ENCODE measurements at regions not wholly inside any gene's neighbourhood (a gene's known extent, or its start where the extent isn't known, plus 50 kb on each side); places are given as distances from the start of the nearest gene placed in this dataset.

DNA sequence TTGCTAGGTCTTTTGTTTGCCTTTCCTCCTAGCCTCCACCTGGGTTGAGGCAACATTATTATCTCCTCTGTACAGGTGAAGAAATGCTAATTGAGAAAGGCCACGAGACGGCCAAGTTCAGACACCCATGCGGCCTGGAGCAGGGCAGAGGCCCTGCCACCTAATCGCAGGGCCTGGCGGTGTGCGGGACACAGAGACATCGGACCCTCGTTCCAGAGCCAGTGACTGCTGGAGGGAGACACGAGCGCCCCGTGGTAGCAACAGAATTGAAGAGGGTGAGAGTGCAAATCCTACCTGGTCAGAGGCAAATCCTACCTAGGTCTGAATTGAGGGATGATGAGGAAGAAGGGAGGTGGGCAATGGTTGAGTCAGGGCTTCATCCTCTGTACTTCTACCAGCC is 113.8 kb upstream of the MEF2A start:
- no peak for DNase-seq (ENCODE audit: low spot score)
- no peak overlapping the region for H3K27ac Mint-ChIP-seq
- H3K9ac ChIP-seq, result no peak overlapping the region
- H3K4me1 Mint-ChIP-seq, result peaks cover 17% of the 10 kb centered on the region
- H3K9me3 Mint-ChIP-seq, result no peaks in the 10 kb centered on the region
- no peaks in the 10 kb centered on the region for H3K79me2 ChIP-seq (ENCODE audit: low read depth)
- H3K27me3 ChIP-seq, result no peaks in the 10 kb centered on the region
- H3K36me3 ChIP-seq, result no peaks in the 10 kb centered on the region
- H3K4me3 ChIP-seq, result no peak overlapping the region
- H3K27me3 Mint-ChIP-seq (ENCODE audit: insufficient read depth, low read depth), result peaks cover 5% of the 10 kb centered on the region
- H4K20me1 ChIP-seq (ENCODE audit: low read depth), result no peaks in the 10 kb centered on the region
- no peak overlapping the region for H3K27ac ChIP-seq
- H3K4me1 ChIP-seq, result no peaks in the 10 kb centered on the region
- no peak overlapping the region for H2AFZ ChIP-seq (replicated peaks)
- H3F3A ChIP-seq (ENCODE audit: low read depth), result no peaks in the 10 kb centered on the region
- TF ChIP-seq EZH2phosphoT487 (IDR thresholded peaks at IDR 0.05) (no peak), EZH2 (IDR thresholded peaks at IDR 0.05) (no peak)
- TF ChIP-seq, protein P1, sequence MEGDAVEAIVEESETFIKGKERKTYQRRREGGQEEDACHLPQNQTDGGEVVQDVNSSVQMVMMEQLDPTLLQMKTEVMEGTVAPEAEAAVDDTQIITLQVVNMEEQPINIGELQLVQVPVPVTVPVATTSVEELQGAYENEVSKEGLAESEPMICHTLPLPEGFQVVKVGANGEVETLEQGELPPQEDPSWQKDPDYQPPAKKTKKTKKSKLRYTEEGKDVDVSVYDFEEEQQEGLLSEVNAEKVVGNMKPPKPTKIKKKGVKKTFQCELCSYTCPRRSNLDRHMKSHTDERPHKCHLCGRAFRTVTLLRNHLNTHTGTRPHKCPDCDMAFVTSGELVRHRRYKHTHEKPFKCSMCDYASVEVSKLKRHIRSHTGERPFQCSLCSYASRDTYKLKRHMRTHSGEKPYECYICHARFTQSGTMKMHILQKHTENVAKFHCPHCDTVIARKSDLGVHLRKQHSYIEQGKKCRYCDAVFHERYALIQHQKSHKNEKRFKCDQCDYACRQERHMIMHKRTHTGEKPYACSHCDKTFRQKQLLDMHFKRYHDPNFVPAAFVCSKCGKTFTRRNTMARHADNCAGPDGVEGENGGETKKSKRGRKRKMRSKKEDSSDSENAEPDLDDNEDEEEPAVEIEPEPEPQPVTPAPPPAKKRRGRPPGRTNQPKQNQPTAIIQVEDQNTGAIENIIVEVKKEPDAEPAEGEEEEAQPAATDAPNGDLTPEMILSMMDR (IDR thresholded peaks at IDR 0.05), result no peak
- no peaks in the 10 kb centered on the region for H3K36me3 Mint-ChIP-seq
- no peaks in the 10 kb centered on the region for H3K9me3 ChIP-seq (ENCODE audit: low read depth)
- H3K4me2 ChIP-seq, result no peak overlapping the region
- no peak overlapping the region for H3K4me3 Mint-ChIP-seq

DNA sequence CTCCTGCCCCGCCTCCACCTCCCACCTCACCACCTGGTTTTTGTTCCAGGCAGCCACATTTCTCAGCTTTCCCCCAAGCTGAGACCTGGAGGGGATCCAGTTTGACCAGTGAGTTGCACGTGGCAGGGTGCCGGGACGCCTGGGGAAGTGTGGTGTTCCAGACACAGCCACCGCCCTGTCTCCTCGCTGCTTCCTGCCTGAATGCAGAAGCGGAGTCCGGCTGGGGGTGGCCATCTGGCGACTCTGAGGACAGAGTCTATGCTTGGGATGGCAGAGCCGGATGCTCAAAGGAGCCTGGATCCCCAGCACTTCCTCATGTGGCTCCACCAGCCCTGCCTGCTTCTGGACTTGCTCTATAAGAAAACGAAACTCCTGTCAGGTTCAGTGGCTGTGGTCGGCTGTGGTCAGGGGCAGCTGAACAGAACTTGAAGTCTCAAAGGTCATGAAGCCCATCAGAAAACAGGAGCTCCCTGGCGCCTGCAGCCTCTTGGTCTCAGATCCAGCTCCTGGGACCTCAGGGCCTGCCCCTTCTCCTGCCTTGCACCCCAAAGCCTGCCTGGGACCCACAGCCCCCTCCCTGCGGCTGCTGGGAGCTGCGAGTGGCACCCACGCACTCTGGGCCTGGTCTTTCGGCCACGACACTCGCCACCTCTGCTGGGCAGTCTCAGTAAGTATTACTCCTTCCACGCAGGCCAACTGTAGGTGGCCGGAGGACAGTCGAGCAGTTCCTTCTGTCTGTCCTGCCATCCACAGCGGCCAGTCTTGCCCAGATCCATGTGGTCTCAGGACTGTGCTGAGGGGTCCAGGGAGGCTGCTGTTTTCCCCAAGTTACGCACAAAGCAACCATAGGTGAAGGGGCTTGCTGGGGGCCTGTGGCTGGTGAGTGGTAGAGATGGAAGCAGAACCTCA is 112.8 kb upstream of the MEF2A start:
- no peak for DNase-seq (ENCODE audit: low spot score)
- H3K4me2 ChIP-seq, result no peak overlapping the region

DNA sequence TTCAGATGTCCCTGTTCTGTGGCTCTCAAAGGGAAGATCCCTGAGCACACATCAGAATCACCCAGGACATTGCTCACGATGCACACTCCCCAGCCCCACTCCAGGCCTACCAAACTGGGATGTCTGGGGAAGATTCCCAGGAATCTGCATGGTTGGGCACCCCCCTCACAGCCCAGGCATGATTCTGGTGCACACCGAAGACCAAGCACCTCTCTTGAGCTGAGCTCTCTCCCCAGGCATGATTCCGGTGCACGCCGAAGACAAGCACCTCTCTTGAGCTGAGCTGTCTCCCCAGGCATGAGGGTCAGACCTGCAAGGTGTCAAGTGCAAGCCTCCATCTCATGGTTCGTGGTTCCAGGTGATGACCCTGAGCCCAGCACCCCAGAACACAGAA is 112.2 kb upstream of the MEF2A start:
- Histone ChIP-seq H3K79me2 (ENCODE audit: low read depth) (no peaks in the 10 kb centered on the region), H3K27me3 (no peaks in the 10 kb centered on the region), H3F3A (ENCODE audit: low read depth) (no peaks in the 10 kb centered on the region), H3K4me3 (no peak overlapping the region), H3K4me2 (no peak overlapping the region), H3K9me3 (ENCODE audit: low read depth) (no peaks in the 10 kb centered on the region), H2AFZ (replicated peaks) (no peak overlapping the region), H3K27ac (no peak overlapping the region), H3K9ac (no peak overlapping the region), H4K20me1 (ENCODE audit: low read depth) (no peaks in the 10 kb centered on the region), H3K4me1 (no peaks in the 10 kb centered on the region), H3K36me3 (no peaks in the 10 kb centered on the region)
- no peaks in the 10 kb centered on the region for H3K36me3 Mint-ChIP-seq
- TF ChIP-seq EZH2phosphoT487 (IDR thresholded peaks at IDR 0.05) (no peak), EZH2 (IDR thresholded peaks at IDR 0.05) (no peak)
- TF ChIP-seq, protein P1 (IDR thresholded peaks at IDR 0.05), result no peak
- peaks cover 9% of the 10 kb centered on the region for H3K4me1 Mint-ChIP-seq
- DNase-seq (ENCODE audit: low spot score), result no peak
- no peak overlapping the region for H3K4me3 Mint-ChIP-seq
- H3K9me3 Mint-ChIP-seq, result no peaks in the 10 kb centered on the region
- no peak overlapping the region for H3K27ac Mint-ChIP-seq
- H3K27me3 Mint-ChIP-seq (ENCODE audit: insufficient read depth, low read depth), result no peaks in the 10 kb centered on the region

More for the DNA sequence above, 112.8 kb upstream of the MEF2A start:
- Histone ChIP-seq H3K27ac (no peak overlapping the region), H3K27me3 (no peaks in the 10 kb centered on the region), H4K20me1 (ENCODE audit: low read depth) (no peaks in the 10 kb centered on the region), H3F3A (ENCODE audit: low read depth) (no peaks in the 10 kb centered on the region), H3K79me2 (ENCODE audit: low read depth) (no peaks in the 10 kb centered on the region), H3K36me3 (no peaks in the 10 kb centered on the region), H3K4me3 (no peak overlapping the region), H3K4me1 (no peaks in the 10 kb centered on the region), H3K9me3 (ENCODE audit: low read depth) (no peaks in the 10 kb centered on the region), H2AFZ (replicated peaks) (no peak overlapping the region), H3K9ac (no peak overlapping the region)
- TF ChIP-seq, protein P1 (IDR thresholded peaks at IDR 0.05), result no peak
- TF ChIP-seq EZH2 (IDR thresholded peaks at IDR 0.05) (no peak), EZH2phosphoT487 (IDR thresholded peaks at IDR 0.05) (no peak)
- Mint-ChIP-seq H3K36me3 (no peaks in the 10 kb centered on the region), H3K9me3 (no peaks in the 10 kb centered on the region), H3K27me3 (ENCODE audit: insufficient read depth, low read depth) (peaks cover 2% of the 10 kb centered on the region), H3K4me1 (peaks cover 13% of the 10 kb centered on the region), H3K4me3 (no peak overlapping the region), H3K27ac (no peak overlapping the region)

Measured in neural progenitor cell (in vitro differentiated cells).